RCC 7860 (cell line): ENCODE measurements at regions not wholly inside any gene's neighbourhood (a gene's known extent, or its start where the extent isn't known, plus 50 kb on each side); places are given as distances from the start of the nearest gene placed in this dataset.
"Not testable (repeated sequence)": the region's sequence is repeated elsewhere in the genome, so short reads cannot be mapped to it uniquely, and the experiment has no call there.

Experiments used
- DNase-seq: peaks from one replicate; pipeline ENCODE4 v3.0.0-alpha.2; 2015; ENCODE audit warnings: low spot score
- FAIRE-seq: peaks from 2 replicates; lab custom pipeline; 2012; peaks lifted over from hg19 to GRCh38; lab: Jason Lieb, UNC

DNA sequence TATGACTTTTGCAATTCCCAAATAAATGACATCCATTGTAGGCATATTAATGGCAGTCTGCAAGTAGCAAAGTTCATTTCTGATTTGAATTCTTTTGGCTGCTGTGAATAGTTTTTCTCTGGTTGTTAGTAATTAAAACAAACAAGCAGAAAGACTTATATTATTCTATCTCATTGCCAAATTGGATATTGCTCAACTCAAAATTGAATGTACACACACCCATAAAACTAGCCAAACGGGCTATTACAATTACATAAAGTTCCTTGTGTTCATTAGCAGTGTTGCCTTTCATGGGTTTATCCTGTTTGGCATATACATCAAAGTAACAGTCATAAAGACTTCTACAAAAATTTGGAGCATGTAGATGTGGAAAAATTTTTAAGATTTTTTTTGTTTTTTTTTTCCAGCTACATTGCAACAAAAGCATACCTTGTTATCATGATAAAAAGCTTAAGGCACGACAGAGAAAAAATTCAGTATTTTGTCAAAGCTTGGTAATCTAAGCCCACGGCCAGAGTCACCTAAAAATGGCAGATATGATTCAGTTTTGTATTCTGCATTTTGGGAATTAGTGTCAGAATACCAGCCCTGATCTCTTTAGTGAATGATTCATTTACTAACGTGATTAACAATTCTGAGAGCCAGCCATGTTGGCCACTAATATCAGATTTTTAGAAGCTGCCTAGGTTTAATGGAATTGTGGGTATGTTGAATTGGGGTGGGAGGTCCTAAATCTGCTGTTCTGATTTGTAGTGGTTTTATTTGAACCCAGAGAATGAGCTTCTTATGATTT is 108.4 kb downstream of the KLF5 start:
- DNase-seq (no peak), FAIRE-seq (no peak)

GRCh38 chr13:73166204-73166603 is 107.4 kb downstream of the KLF5 start:
- FAIRE-seq, result no peak

DNA sequence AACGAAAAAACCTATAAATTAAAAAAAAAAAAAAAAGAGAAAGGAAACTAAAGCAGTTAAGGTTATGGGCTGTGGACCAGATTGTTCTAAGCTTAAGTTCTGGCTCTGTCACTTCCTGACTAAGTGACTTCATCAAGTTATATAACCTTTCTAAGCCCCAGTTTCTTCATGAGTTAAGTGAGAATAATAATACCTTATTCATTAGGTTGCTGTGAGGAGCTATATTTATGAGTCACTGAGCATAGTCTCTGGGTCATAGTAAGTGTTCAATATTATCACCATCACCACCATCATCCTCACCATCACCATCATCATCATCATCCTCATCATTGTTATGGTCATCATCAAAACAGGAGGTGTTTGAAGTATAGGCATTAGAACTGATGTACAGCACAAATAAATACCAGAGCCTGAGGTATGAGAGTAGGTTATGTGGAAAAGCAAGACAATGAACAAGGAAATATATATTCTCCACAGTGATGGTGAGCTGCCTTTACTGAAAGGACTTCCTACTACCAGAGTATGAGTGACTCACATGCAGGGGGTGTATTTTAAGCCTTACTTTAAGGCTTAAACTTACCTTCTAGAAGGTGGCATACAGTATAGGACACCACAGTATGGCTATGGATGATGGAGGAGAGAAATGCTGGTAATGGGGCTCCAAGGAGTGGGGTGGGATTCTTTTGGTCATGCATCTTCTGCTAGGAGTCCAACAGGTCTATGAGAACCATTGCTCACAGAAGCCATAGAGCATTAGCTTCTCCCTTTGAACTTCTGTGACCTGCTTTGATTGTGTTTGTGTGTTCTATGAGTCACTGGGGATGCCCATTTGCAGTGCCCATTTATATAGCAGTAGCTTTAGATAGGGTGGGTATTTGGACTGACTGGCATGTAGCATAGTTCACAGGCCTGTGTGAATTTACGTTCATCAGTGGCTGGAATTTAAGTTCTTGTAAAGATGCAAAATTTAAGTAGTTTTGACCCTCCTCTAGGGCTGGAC is 104.4 kb downstream of the KLF5 start:
- no peak for DNase-seq
- no peak for FAIRE-seq

More at GRCh38 chr13:73166204-73166603, 107.4 kb downstream of the KLF5 start:
- no peak for DNase-seq

DNA sequence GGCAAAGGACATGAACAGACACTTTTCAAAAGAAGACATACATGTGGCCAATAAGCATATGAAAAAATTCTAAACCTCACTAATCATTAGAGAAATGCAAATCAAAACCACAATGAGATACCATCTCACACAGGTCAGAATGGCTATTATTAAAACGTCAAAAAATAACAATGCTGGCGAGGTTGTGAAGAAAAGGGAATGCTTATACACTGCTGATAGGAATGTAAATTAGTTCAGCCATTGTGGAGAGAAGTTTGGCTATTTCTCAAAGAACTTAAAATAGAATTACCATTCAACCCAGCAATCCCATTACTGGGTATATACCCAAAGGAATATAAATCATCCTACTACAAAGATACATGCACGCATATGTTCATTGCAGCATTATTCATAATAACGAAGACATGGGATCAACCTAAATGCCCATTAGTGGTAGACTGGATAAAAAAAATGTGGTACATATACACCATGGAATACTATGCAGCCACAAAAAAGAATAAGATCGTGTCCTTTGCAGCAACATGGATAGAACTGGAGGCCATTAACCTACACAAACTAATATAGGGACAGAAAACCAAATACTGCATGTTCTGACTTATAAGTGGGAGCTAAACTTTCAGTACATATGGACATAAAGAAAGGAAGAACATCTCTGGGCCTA is 101.7 kb downstream of the KLF5 start:
- FAIRE-seq, DNase-seq: not testable (repeated sequence)

GRCh38 chr13:73158851-73159250 is 100.0 kb downstream of the KLF5 start:
- DNase-seq, result peak; percentile 30
- FAIRE-seq, result no peak

DNA sequence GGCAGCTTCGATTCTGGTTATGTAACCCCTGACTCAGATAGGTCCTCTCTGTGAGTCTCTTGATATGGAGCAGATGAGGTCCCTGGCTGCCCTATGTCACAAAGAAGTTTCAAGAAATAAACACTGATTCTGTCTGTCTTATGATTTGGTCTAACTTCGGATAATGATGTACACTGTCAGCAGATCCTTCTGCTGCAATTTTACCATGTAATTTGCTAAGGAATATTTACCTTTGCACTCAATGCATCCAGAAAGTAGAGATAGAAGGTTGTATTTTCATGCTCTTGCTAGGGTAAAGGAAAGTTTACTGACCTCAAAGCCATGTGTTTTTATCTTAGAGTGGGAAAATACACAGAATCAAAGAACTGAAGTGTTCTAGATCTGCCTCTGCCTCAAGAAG is 98.2 kb downstream of the KLF5 start:
- no peak for DNase-seq
- no peak for FAIRE-seq

- DNase-seq (no peak), FAIRE-seq (no peak)
These were observed 87.9 kb downstream of the KLF5 start for GRCh38 chr13:73146707-73147106.

DNA sequence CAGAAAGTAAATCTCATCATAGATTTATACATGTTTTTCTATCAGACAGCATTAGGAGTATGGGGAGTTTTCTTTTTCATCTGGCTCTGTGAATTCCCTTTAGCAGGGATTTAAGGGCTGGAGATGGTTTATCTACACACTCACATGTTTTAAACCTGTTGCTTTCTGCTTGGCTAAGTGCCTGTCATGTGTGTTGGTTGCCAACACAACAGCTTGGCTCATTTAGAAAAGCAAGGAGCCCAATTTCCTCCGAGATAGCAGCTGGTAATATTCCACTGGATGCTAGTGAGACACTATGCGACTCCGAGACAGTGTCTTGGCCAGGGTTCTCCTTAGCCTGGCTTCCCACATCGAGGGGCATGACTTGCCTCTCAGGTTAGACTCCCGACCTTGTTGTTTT is 83.3 kb downstream of the KLF5 start:
- no peak for FAIRE-seq
- DNase-seq, result no peak

- no peak for FAIRE-seq
- no peak for DNase-seq
These were observed 82.5 kb downstream of the KLF5 start for GRCh38 chr13:73141292-73141771.

DNA sequence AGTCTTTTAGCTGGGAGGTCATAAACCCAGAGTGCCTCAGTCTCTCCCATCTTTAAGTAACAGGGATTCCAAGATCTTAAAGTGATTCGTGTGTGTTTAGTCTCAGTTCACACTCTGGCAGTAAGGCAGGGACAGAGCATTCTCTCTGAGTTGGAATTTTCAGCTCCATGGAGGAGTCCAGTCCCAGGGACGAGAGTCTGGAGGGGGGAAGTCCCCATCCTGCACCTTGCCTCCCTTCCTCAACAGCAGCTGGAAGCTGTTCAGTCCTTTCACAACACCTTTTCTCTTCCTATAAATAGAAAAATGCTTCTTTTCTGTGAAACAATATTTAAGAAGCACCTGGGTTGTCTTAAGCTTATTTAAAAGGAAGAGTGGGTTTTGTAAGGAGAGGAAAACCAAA is 82.0 kb downstream of the KLF5 start:
- no peak for DNase-seq
- no peak for FAIRE-seq

DNA sequence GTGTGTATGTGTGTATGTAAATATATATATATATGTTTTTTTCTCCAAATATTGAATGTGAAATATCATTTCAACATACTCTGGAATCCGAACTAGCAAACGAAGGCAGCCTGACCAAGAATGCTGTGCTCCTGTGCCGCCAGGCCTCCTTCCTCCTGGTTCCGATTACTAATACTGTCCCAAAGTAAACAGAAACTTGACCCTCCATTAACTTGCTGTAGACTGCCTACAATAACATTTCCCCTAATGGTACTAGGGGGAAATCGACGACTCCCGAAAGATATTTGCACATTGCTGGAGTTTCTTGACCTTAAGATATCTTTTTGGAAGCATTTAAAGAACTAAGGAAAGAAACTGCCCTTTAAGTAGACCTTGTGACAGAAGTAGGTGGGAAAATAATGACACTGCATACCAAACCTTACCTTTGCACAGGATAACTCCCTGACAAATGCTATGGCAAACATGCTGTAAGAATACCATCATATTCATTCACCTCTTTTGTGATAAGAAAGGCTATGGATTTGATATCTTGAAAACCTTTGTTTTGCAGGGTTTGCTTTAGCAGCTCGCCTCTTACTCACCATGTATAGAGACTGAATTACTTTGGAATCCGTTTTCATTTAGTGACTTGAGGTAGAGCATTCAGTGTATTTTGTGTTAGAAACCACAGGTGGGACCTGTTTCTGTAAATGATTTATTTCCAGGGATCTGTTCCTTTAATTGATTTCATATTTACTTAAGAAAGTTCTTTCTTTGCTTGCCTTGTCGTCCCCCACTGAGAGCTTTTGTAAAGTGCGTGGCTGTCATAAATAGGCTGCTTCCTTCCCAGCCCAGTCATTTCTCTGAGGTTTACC is 80.1 kb downstream of the KLF5 start:
- no peak for FAIRE-seq
- no peak for DNase-seq

DNA sequence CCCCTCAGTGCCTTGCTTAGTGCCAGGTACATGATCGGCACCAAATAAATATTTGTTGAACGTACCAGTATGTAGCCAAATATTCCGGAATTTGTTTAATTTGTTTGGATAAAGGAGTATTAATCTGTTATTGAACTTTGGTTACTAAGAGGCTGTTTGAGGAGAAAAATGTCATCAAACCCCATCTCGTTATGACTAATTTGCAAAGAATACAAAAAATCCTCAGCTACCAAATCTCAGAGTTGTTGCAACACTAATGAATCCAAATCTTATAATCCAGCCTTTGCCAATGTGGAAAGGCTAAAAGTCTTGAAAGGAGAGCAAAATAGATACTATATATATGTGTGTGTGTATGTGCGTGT is 79.5 kb downstream of the KLF5 start:
- DNase-seq (no peak), FAIRE-seq (no peak)

GRCh38 chr13:73136776-73137175 is 78.0 kb downstream of the KLF5 start:
- FAIRE-seq (no peak), DNase-seq (no peak)

- DNase-seq (no peak), FAIRE-seq (no peak)
These were observed 74.7 kb downstream of the KLF5 start for GRCh38 chr13:73133531-73133930.

DNA sequence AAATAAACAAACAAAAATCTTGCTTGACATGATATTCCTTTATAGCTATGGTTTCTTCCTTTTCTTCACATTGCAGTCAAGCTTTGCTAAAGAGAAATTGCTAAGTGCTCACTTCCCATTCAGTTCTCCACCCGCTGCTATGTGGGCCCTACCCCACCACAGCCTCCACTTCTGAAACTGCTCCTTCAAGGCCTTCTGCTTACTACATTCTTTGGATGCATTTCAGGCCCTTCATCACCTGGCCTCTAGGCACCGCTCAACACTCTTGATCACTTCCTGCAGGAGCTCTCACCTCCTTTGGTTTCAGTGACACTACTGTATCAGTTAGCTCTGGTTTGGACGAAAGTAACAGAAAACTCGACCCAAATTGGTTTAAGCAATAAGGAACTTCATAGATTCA is 72.4 kb downstream of the KLF5 start:
- FAIRE-seq (no peak), DNase-seq (no peak)

GRCh38 chr13:73129023-73129422 is 70.2 kb downstream of the KLF5 start:
- no peak for DNase-seq
- FAIRE-seq, result no peak
